HepG2 (cell line): ENCODE measurements at regions not wholly inside any gene's neighbourhood (a gene's known extent, or its start where the extent isn't known, plus 50 kb on each side); places are given as distances from the start of the nearest gene placed in this dataset.

ENCODE experiments used
- ATAC-seq: fragments of 200-7000 bp; cut with Tn5 transposase; 3 replicates; pipeline ENCODE4 v1.9.1; 2020; ENCODE audit warnings: mild to moderate bottlenecking, moderate library complexity
- BruUV-seq: library from RNA; stranded (reverse); fragments of 400-500 nt; replicated peaks from 2 replicates; lab custom pipeline; 2021; lab: Mats Ljungman, UMichigan
- CTCF ChIA-PET: fragments of 300-600 bp; formaldehyde crosslinking; extraction: SDS; loops from one replicate; lab custom pipeline; 2021; ENCODE audit warnings: low total read pairs, inconsistent platforms, low intra/inter-chr PET ratio; lab: Yijun Ruan, JAX
- POLR2A ChIA-PET: fragments of 350-600 bp; sonication (Branson Sonifier 250); formaldehyde crosslinking; loops from one replicate; lab custom pipeline; 2020; ENCODE audit warnings: antibody characterized with exemption, inconsistent platforms; lab: Yijun Ruan, JAX
- DNase-seq: peaks from one replicate; pipeline ENCODE4 v3.0.0-alpha.2; 2015; ENCODE audit warnings: low spot score
- FAIRE-seq: peaks from 3 replicates; lab custom pipeline; 2011; peaks lifted over from hg19 to GRCh38; lab: Jason Lieb, UNC
- H2AFZ ChIP-seq: one replicate; pipeline ENCODE4 v1.6.1; 2011; ENCODE audit warnings: low read length, inconsistent platforms
- H3K27ac ChIP-seq: fragments of 300-600 bp; 3 replicates; pipeline ENCODE4 v1.8.0; 2011; ENCODE audit warnings: mixed run types, mild to moderate bottlenecking, mixed read lengths, low read length, inconsistent platforms; ENCODE audit not compliant: insufficient read depth; ENCODE audit errors: extremely low read length
- H3K27me3 ChIP-seq, 2 experiments: fragments of 200-600 bp in 1 of 2; 2 replicates in 1 of 2; 3 replicates in 1 of 2; pipeline versions ENCODE4 v1.6.0 to v1.8.0; 2011; ENCODE audit warnings: low read length in 2 of 2, mild to moderate bottlenecking in 2 of 2, moderate library complexity in 2 of 2, inconsistent platforms in 1 of 2; ENCODE audit not compliant: insufficient read depth in 2 of 2, control insufficient read depth in 1 of 2
- H3K36me3 ChIP-seq, 2 experiments: fragments of 200-600 bp in 1 of 2; replicated peaks in 1 of 2; 2 replicates in 1 of 2; 3 replicates in 1 of 2; pipeline versions ENCODE4 v1.5.1 to v1.8.0; 2011; ENCODE audit warnings: low read length in 2 of 2, inconsistent platforms in 1 of 2; ENCODE audit not compliant: insufficient read depth in 2 of 2, control insufficient read depth in 1 of 2
- H3K4me1 ChIP-seq: 2 replicates; pipeline ENCODE4 v1.5.1; 2012; ENCODE audit warnings: low read length, inconsistent platforms; ENCODE audit not compliant: insufficient read depth
- H3K4me2 ChIP-seq: 2 replicates; pipeline ENCODE4 v1.6.0; 2011; ENCODE audit warnings: low read depth, low read length, inconsistent platforms
- H3K4me3 ChIP-seq, 3 experiments: fragments of 200-600 bp in 1 of 3; sonication (generic), shearing (Covaris generic) in 1 of 3; replicated peaks in 1 of 3; 2 replicates each; pipeline ENCODE4 v1.5.1; 2011 to 2016; ENCODE audit warnings: low read length in 3 of 3, inconsistent platforms in 2 of 3, low read depth in 2 of 3, mild to moderate bottlenecking in 2 of 3, control low read depth in 1 of 3, mixed read lengths in 1 of 3; ENCODE audit not compliant: insufficient read depth in 1 of 3
- H3K79me2 ChIP-seq: one replicate; pipeline ENCODE4 v1.6.1; 2011; ENCODE audit warnings: low read length, inconsistent platforms; ENCODE audit not compliant: insufficient read depth
- H3K9ac ChIP-seq: 2 replicates; pipeline ENCODE4 v1.6.0; 2011; ENCODE audit warnings: mild to moderate bottlenecking, low read depth, low read length, inconsistent platforms; ENCODE audit not compliant: insufficient read depth
- H3K9me3 ChIP-seq: 2 replicates; pipeline ENCODE4 v1.5.1; 2012; ENCODE audit warnings: mild to moderate bottlenecking, low read length
- H4K20me1 ChIP-seq: 2 replicates; pipeline ENCODE4 v1.6.0; 2011; ENCODE audit warnings: inconsistent platforms, mild to moderate bottlenecking, low read length, moderate library complexity; ENCODE audit not compliant: insufficient read depth
- KDM5A ChIP-seq: fragments of 200-600 bp; sonication (generic); IDR thresholded peaks from 2 replicates; pipeline ENCODE4 v1.7.0; 2018; ENCODE audit warnings: antibody characterized with exemption, mild to moderate bottlenecking, low read length, borderline replicate concordance
- KMT2A ChIP-seq: sonication (generic); formaldehyde crosslinking; IDR thresholded peaks from 2 replicates; pipeline ENCODE4 v1.4.0; 2020; ENCODE audit warnings: missing genetic modification reagents
- MYNN ChIP-seq: sonication (generic); formaldehyde crosslinking; IDR thresholded peaks from 2 replicates; pipeline ENCODE4 v1.4.0; 2020; ENCODE audit warnings: mild to moderate bottlenecking, low read depth, missing genetic modification reagents
- NCOA1 ChIP-seq: sonication (generic); formaldehyde crosslinking; IDR thresholded peaks from 2 replicates; pipeline ENCODE4 v1.9.0; 2021; ENCODE audit warnings: missing genetic modification reagents
- NFIB ChIP-seq: sonication (generic); formaldehyde crosslinking; IDR thresholded peaks from 2 replicates; pipeline ENCODE4 v1.9.0; 2021; ENCODE audit warnings: missing genetic modification reagents, mild to moderate bottlenecking, borderline replicate concordance
- PHF5A ChIP-seq: IDR thresholded peaks from one replicate; pipeline ENCODE4 v1.6.1; 2018; ENCODE audit warnings: low read depth, missing genetic modification reagents; ENCODE audit not compliant: unreplicated experiment
- SALL2 ChIP-seq: sonication (generic); formaldehyde crosslinking; IDR thresholded peaks from 2 replicates; pipeline ENCODE4 v1.8.1; 2023; ENCODE audit warnings: mild to moderate bottlenecking, missing genetic modification reagents, inconsistent platforms
- TAF1 ChIP-seq: sonication (generic); formaldehyde crosslinking; IDR thresholded peaks from 2 replicates; pipeline ENCODE4 v1.4.0; 2020; ENCODE audit warnings: missing genetic modification reagents
- TP53 ChIP-seq: sonication (generic); formaldehyde crosslinking; conservative IDR thresholded peaks from 2 replicates; pipeline ENCODE4 v1.4.0; 2020; ENCODE audit warnings: missing genetic modification reagents
- ZFP62 ChIP-seq: sonication (generic); formaldehyde crosslinking; IDR thresholded peaks from 2 replicates; pipeline ENCODE4 v1.4.0; 2020; ENCODE audit warnings: missing genetic modification reagents
- ZMAT5 ChIP-seq: sonication (generic); formaldehyde crosslinking; IDR thresholded peaks from 2 replicates; pipeline ENCODE4 v1.5.0; 2020; ENCODE audit warnings: mild to moderate bottlenecking, low read depth, missing genetic modification reagents, borderline replicate concordance
- ZNF543 ChIP-seq: sonication (generic); formaldehyde crosslinking; IDR thresholded peaks from 2 replicates; pipeline ENCODE4 v1.4.0; 2020; ENCODE audit warnings: mild to moderate bottlenecking, missing genetic modification reagents
- ZNF567 ChIP-seq: sonication (generic); formaldehyde crosslinking; IDR thresholded peaks from 2 replicates; pipeline ENCODE4 v1.8.1; 2023; ENCODE audit warnings: mild to moderate bottlenecking, missing genetic modification reagents, borderline replicate concordance
- ZNF816 ChIP-seq: sonication (generic); formaldehyde crosslinking; IDR thresholded peaks from 2 replicates; pipeline ENCODE4 v1.8.0; 2022; ENCODE audit warnings: missing genetic modification reagents, mild to moderate bottlenecking, borderline replicate concordance
- in situ Hi-C: cut with HindIII; loops from 2 replicates; pipeline ENCODE4 v1.10.0; 2017; ENCODE audit warnings: low pct_unique_long_range_greater_than_20kb; ENCODE audit not compliant: extremely low pct_ligation_motif_present
- intact Hi-C: fragments of 100-400 bp; cut with micrococcal nuclease; formaldehyde crosslinking; loops from one replicate; pipeline ENCODE4 v1.10.0; 2022; ENCODE audit not compliant: unreplicated experiment

GRCh38 chr2:35023545-35023944 lies 1332.0 kb upstream of the CRIM1 start:
- Histone ChIP-seq H3K27ac (no peak overlapping the region), H3K27me3 (no peaks in the 10 kb centered on the region)
- CTCF ChIA-PET = no interaction called here
- TF ChIP-seq KMT2A (CRISPR knock-in tag) = no peak
- TF ChIP-seq ZNF543 (CRISPR knock-in tag) = no peak
- no peak for TF ChIP-seq KDM5A
- no peak for TF ChIP-seq TAF1 (CRISPR knock-in tag)
- TF ChIP-seq PHF5A (CRISPR knock-in tag) = no peak
- no peak for TF ChIP-seq ZMAT5 (CRISPR knock-in tag)
- TF ChIP-seq NCOA1 (CRISPR knock-in tag) = no peak
- no peak for TF ChIP-seq ZFP62 (CRISPR knock-in tag)
- no peak for TF ChIP-seq SALL2 (CRISPR knock-in tag)
- no peak for TF ChIP-seq ZNF816 (CRISPR knock-in tag)
- no peak for TF ChIP-seq TP53 (CRISPR knock-in tag)
- no peak for TF ChIP-seq MYNN (CRISPR knock-in tag)
- TF ChIP-seq NFIB (CRISPR knock-in tag) = no peak
- TF ChIP-seq ZNF567 = no peak
- TF ChIP-seq, all 625 proteins: peak for 0
- FAIRE-seq = no peak
- no peak for DNase-seq
- Histone ChIP-seq H4K20me1 (no peaks in the 10 kb centered on the region), H3K9me3 (peaks cover 20% of the 10 kb centered on the region), H2AFZ (no peak overlapping the region), H3K4me2 (no peak overlapping the region), H3K36me3 (no peaks in the 10 kb centered on the region), H3K4me3 (no peak overlapping the region), H3K79me2 (no peaks in the 10 kb centered on the region), H3K9ac (no peak overlapping the region), H3K4me1 (no peaks in the 10 kb centered on the region)
- intact Hi-C loops (no loop called here), in situ Hi-C loops (no loop called here)
- POLR2A ChIA-PET = no interaction called here
- no peak for ATAC-seq
- no TSS peak for BruUV-seq
